HFF-Myc (cell line): ENCODE measurements at regions not wholly inside any gene's neighbourhood (a gene's known extent, or its start where the extent isn't known, plus 50 kb on each side); places are given as distances from the start of the nearest gene placed in this dataset.
"Not testable (repeated sequence)": the region's sequence is repeated elsewhere in the genome, so short reads cannot be mapped to it uniquely, and the experiment has no call there.

Source experiments
- DNase-seq: peaks from one replicate; pipeline ENCODE4 v3.0.0-alpha.2; 2011; ENCODE audit warnings: low read depth; ENCODE audit errors: extremely low read depth
- H3K4me3 ChIP-seq: replicated peaks from 2 replicates; pipeline ENCODE4 v1.5.1; 2011; ENCODE audit warnings: low read depth, mild to moderate bottlenecking, control low read depth, low read length
- TF ChIP-seq, protein P1 (sequence below): IDR thresholded peaks from 2 replicates; pipeline ENCODE4 v1.5.1; 2012; ENCODE audit warnings: mild to moderate bottlenecking, low read depth, low read length, control low read depth; ENCODE audit errors: missing control alignments

DNA sequence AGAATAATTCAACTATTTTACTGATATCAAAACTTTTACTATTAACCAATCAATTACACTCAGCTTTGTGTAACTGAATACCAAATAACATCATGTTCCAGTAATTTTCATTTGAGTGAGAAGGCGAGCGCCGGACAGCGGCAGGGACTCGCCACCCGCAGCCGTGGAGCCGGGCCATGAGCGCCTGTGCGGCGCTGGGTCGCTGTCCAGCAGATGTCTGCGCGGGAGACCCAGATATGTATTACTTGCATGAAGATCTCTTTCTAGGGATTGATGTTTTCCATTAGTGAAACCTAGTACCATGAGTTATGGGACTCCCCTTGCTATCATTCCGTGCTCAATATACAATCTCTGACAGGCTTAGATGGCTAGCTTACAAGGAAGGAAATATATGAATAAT, 245.1 kb upstream of the PRSS16 start:
- TF ChIP-seq, protein P1, sequence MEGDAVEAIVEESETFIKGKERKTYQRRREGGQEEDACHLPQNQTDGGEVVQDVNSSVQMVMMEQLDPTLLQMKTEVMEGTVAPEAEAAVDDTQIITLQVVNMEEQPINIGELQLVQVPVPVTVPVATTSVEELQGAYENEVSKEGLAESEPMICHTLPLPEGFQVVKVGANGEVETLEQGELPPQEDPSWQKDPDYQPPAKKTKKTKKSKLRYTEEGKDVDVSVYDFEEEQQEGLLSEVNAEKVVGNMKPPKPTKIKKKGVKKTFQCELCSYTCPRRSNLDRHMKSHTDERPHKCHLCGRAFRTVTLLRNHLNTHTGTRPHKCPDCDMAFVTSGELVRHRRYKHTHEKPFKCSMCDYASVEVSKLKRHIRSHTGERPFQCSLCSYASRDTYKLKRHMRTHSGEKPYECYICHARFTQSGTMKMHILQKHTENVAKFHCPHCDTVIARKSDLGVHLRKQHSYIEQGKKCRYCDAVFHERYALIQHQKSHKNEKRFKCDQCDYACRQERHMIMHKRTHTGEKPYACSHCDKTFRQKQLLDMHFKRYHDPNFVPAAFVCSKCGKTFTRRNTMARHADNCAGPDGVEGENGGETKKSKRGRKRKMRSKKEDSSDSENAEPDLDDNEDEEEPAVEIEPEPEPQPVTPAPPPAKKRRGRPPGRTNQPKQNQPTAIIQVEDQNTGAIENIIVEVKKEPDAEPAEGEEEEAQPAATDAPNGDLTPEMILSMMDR, result no peak
- H3K4me3 ChIP-seq, result no peak overlapping the region
- no peak for DNase-seq

DNA sequence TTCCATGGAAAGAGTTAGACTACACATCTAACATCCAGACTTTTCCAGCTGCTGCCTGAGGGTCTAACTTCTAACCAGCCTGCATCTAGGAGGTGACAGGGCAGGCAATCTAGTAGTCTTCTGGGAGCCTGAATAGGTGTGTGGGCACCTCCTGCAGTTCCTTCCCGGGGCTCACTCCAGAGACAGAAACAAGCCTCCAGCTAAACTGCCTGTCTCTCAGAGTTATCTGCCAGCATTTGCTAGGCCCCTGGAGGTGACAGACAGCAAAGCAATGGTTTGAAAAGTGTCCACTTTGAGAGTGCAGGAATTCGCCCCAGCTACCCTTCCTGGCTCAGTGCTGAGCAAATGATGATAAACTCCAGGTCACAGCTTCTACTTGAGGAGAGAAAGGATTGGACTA, 240.5 kb upstream of the PRSS16 start:
- H3K4me3 ChIP-seq, result no peak overlapping the region
- no peak for DNase-seq
- TF ChIP-seq, protein P1, result no peak

DNA sequence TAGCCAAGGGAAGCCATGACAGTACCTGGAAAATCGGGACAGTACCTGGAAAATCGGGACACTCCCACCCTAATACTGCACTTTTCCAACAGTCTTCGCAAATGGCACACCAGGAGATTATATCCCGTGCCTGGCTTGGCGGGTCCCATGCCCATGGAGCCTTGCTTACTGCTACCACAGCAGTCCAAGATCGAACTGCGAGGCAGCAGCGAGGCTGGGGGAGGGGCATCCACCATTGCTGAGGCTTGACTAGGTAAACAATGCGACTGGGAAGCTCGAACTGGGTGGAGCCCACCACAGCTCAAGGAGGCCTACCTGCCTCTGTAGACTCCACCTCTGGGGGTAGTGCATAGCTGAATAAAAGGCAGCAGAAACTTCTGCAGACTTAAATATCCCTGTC, 238.9 kb upstream of the PRSS16 start:
- not testable (repeated sequence) for DNase-seq, H3K4me3 ChIP-seq

DNA sequence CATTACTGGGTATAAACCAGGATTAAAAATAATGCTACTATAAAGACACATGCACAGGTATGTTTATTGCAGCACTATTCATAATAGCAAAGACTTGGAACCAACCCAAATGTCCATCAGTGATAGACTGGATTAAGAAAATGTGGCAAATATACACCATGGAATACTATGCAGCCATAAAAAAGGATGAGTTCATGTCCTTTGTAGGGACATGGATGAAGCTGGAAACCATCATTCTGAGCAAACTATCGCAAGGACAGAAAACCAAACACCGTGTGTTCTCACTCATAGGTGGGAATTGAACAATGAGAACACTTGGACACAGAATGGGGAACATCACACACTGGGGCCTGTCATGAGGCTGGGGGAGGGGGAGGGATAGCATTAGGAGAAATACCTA, 233.4 kb upstream of the PRSS16 start:
- not testable (repeated sequence) for DNase-seq, H3K4me3 ChIP-seq

DNA sequence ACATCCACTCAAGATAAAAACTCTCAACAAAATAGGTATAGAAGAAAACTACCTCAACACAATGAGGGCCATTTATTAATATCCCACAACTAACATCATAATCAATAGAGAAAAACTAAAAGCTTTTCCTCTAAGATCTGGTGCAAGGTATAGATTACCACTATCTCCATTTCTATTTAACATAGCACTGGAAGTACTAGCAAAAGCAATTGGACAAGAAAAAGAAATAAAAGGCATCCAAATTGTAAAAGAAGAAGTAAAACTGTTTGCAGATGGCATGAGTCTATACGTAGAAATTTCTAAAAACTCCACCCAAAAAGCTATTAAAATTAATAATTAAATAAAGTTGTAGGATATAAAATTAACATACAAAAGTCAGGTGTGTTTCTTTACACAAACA, 230.8 kb upstream of the PRSS16 start:
- TF ChIP-seq, protein P1, result no peak
- H3K4me3 ChIP-seq, result no peak overlapping the region
- DNase-seq, result no peak

DNA sequence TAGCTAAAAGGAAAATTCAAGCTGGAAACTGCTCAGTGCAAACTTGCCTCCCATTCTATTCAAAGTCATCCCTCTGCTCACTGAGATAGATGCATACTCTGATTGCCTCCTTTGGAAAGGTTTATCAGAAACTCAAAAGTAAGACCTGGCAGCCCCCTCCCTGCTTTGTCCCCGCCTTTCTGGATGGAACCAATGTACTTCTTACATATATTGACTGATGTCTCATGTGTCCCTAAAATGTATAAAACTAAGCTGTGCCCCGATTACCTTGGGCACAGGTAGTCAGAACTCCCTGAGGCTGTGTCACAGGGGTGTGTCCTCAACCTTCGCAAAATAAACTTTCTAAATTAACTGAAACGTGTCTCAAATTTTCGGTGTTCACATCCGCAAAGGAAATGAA, 229.1 kb upstream of the PRSS16 start:
- DNase-seq, H3K4me3 ChIP-seq: not testable (repeated sequence)

DNA sequence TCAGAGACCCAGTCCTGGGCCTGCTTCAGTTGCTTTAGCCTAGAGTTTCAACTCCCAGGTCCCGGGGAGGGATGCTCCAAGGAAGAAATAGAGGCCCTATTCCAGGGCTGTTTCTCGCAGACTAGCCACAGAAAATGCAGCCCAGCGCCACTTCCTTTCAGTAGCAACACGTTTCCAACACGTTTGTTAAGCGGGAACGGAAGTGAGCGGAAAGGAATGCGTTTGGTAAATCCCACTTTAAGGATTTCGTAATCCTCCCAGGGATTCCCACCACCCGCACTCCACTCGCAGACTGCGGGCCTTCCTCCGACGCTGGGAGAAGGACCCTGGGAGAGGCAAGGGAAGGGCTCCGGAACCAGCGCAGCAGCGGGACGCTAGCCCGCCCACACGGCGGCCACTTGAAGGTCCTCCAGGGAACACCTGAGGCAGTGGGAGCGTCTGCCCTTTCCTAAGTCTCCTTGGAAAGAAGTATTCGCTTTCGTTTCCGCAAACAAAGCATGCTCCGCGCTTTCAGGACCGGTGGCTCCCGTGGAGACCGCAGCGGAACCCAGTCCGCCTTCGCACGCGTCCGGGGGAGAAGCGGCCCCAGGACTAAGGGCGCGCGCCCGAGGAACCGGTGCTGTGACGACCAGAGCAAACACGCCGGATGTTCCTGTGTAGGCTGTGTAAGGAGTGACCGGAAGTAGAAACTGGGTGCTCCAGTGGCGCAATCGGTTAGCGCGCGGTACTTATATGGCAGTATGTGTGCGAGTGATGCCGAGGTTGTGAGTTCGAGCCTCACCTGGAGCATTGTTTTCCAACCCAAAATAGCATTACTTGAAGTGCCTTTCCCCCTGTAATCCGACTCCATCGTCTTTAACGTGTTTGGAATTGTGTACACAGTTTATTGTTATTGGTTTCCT, 227.6 kb upstream of the PRSS16 start:
- DNase-seq, result peak; percentile 88
- H3K4me3 ChIP-seq, result peak overlapping the region; percentile 61
- TF ChIP-seq, protein P1, result no peak

DNA sequence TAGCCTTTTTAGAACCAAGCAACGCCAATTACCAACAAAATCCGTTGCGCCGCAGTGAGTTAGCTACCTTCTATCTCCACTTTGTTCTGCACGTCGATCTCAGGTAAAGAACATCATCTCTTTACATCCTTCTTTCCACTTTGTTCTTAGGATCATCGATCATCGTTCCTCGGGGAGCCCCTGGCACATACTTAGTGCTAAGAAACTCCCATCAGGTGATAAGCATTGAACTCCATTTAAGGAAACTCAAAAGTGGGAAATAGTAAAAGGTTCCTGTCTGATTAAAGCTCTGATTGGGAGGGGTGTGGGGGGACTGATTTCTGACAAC, 227.0 kb upstream of the PRSS16 start:
- no peak for DNase-seq
- TF ChIP-seq, protein P1, result no peak
- H3K4me3 ChIP-seq, result peak overlapping the region; percentile 61
